Type B pancreatic cell (in vitro differentiated cells): ENCODE measurements at regions not wholly inside any gene's neighbourhood (a gene's known extent, or its start where the extent isn't known, plus 50 kb on each side); places are given as distances from the start of the nearest gene placed in this dataset.

Experiments
- DNase-seq: peaks from one replicate; pipeline ENCODE4 v3.0.0; 2021; ENCODE audit warnings: mixed read lengths; ENCODE audit not compliant: unreplicated experiment; ENCODE audit errors: extremely low spot score
- H3K27ac Mint-ChIP-seq: 2 replicates; pipeline ENCODE4 v1.8.0; 2021; ENCODE audit warnings: mild to moderate bottlenecking, mixed read lengths
- H3K27me3 Mint-ChIP-seq: 2 replicates; pipeline ENCODE4 v1.8.0; 2021; ENCODE audit warnings: mixed read lengths
- H3K36me3 Mint-ChIP-seq: 2 replicates; pipeline ENCODE4 v1.8.0; 2021; ENCODE audit warnings: mixed read lengths
- H3K4me1 Mint-ChIP-seq: one replicate; pipeline ENCODE4 v1.8.0; 2021; ENCODE audit warnings: mixed read lengths; ENCODE audit not compliant: unreplicated experiment
- H3K4me3 Mint-ChIP-seq: 2 replicates; pipeline ENCODE4 v1.8.0; 2021; ENCODE audit warnings: mild to moderate bottlenecking, mixed read lengths
- H3K9me3 Mint-ChIP-seq: 2 replicates; pipeline ENCODE4 v1.8.0; 2021; ENCODE audit warnings: mixed read lengths
- TF ChIP-seq, protein P1 (sequence below): fragments of 200-600 bp; sonication (generic); conservative IDR thresholded peaks from 2 replicates; pipeline ENCODE4 v1.5.0; 2021; ENCODE audit warnings: antibody characterized with exemption, mild to moderate bottlenecking

DNA sequence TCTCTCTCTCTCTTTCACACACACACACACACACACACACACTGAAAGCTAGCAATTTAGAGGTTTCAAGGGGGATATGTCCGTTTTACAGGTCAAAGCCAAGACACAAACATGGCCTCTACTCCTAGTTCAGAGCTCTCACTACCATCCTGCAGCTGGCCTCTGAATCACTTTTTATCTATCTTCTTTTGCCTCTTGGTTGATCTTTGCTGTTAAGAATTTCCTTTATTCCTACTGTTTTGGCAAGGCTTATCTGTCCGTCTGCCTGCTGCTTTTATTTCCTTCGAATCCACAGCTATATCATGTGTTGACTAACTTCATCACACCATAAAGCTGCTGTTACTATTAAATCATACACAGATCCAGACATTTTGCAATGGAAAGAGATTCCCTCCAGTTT lies 543.0 kb downstream of the PLCL1 start:
- Mint-ChIP-seq H3K4me3 (no peak overlapping the region), H3K27me3 (peaks cover 7% of the 10 kb centered on the region), H3K36me3 (no peaks in the 10 kb centered on the region), H3K27ac (no peak overlapping the region), H3K9me3 (no peaks in the 10 kb centered on the region), H3K4me1 (no peaks in the 10 kb centered on the region)
- no peak for DNase-seq
- TF ChIP-seq, protein P1, sequence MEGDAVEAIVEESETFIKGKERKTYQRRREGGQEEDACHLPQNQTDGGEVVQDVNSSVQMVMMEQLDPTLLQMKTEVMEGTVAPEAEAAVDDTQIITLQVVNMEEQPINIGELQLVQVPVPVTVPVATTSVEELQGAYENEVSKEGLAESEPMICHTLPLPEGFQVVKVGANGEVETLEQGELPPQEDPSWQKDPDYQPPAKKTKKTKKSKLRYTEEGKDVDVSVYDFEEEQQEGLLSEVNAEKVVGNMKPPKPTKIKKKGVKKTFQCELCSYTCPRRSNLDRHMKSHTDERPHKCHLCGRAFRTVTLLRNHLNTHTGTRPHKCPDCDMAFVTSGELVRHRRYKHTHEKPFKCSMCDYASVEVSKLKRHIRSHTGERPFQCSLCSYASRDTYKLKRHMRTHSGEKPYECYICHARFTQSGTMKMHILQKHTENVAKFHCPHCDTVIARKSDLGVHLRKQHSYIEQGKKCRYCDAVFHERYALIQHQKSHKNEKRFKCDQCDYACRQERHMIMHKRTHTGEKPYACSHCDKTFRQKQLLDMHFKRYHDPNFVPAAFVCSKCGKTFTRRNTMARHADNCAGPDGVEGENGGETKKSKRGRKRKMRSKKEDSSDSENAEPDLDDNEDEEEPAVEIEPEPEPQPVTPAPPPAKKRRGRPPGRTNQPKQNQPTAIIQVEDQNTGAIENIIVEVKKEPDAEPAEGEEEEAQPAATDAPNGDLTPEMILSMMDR = no peak

DNA sequence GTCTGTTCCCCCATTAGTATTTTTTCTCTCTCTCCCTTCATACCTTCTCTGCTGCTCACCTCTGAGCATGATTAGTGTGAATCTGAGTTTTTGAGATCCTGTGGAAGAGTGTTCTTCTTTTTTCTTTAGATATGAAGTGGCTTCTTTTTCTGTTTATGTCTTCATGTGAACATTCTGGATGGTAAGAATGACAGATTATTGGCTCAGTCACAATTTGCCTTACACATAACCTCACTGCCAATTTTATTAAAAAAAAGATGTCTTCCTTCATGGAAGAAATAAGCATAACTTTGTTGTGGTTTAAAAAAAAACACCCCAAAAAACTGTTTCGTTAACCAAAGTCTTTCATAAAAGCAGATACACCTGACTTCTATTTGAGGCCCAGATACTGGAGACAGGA lies 539.1 kb downstream of the PLCL1 start:
- Mint-ChIP-seq H3K27me3 (peaks cover 3% of the 10 kb centered on the region), H3K4me1 (no peaks in the 10 kb centered on the region), H3K9me3 (no peaks in the 10 kb centered on the region), H3K27ac (no peak overlapping the region), H3K36me3 (no peaks in the 10 kb centered on the region), H3K4me3 (no peak overlapping the region)
- no peak for DNase-seq
- TF ChIP-seq, protein P1 = no peak

DNA sequence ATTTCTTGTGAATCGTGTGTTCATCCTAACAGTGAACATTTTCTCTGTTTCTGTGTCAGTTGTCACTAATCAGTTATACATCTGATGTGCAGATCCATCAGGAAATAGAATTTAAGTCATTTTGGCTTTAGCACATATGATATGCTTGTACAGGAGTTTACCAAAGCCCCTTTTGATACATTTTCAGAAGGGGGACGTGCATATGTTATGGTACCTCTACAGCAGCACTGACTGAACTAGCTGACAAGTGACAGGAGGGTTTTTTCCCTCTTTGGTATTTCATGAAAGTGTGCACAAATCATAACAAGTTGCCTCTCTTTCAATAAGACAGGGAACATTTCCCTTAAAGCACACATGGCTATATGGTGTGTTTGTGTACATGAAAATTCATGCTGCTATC lies 536.5 kb downstream of the PLCL1 start:
- Mint-ChIP-seq H3K4me1 (no peaks in the 10 kb centered on the region), H3K4me3 (no peak overlapping the region), H3K27ac (no peak overlapping the region), H3K9me3 (no peaks in the 10 kb centered on the region), H3K36me3 (no peaks in the 10 kb centered on the region), H3K27me3 (peaks cover 6% of the 10 kb centered on the region)
- DNase-seq = no peak
- TF ChIP-seq, protein P1 = no peak

DNA sequence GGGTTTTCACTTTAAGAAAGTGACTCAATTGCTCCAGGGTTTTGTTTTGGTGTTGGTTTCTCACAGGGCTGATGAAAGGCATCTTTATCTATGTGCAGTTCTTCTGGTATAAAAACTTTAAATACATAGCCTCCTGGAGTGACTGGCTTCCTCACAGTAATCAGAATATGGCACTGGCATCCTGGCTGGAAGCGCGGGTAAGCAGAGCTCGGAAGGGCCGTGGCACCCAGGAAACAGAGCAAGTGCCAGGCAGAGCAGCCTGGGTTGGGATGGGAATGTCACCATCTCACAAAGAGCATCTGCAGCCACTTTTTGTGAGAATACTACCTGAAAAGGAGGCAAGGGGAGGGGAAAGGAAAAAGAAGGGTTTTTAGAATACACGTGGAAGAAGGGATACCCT lies 534.7 kb downstream of the PLCL1 start:
- TF ChIP-seq, protein P1 = no peak
- no peaks in the 10 kb centered on the region for H3K4me1 Mint-ChIP-seq
- no peak overlapping the region for H3K27ac Mint-ChIP-seq
- H3K27me3 Mint-ChIP-seq = peaks cover 6% of the 10 kb centered on the region
- no peaks in the 10 kb centered on the region for H3K36me3 Mint-ChIP-seq
- no peaks in the 10 kb centered on the region for H3K9me3 Mint-ChIP-seq
- no peak for DNase-seq
- H3K4me3 Mint-ChIP-seq = no peak overlapping the region

DNA sequence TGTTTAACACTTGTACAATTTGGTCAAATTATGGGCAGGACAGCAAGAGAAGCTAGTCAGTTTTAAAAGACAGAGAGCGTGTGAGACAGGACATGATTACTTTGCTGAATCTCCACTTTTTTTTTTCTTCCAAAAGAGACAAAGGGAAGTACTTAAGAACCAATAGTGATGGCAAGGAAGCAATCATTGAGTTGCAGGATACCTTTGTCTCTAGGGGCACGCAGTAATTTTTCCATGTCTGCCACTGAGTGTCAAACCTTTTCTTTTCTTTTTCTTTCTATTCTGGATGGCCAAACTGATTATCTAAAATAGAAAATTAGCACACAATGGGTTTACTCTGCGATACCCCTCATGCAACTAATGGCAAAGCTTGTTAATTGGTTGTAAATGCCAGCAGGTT lies 533.0 kb downstream of the PLCL1 start:
- Mint-ChIP-seq H3K27me3 (peaks cover 12% of the 10 kb centered on the region), H3K27ac (no peak overlapping the region), H3K36me3 (no peaks in the 10 kb centered on the region), H3K4me3 (no peak overlapping the region), H3K9me3 (no peaks in the 10 kb centered on the region), H3K4me1 (no peaks in the 10 kb centered on the region)
- DNase-seq = no peak
- TF ChIP-seq, protein P1 = no peak

DNA sequence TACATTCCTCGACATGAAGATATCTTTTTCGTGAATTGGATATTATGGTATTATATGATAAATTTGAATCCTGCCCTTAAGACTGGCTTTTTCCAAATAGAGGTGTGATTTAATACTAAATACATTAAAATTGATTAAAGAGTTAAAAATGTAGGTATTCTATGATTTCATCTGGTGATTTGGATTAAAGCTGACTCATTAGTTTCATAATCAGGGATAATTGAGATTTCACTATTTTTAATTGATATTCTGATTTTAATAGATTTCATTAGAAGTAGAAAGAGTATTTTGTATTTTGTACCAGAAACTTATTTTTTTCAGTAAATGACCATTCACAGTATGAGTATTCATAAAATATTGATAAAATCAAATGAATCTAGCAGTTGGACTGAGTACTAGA lies 524.1 kb downstream of the PLCL1 start:
- Mint-ChIP-seq H3K4me3 (no peak overlapping the region), H3K36me3 (no peaks in the 10 kb centered on the region), H3K4me1 (no peaks in the 10 kb centered on the region), H3K27ac (no peak overlapping the region), H3K9me3 (no peaks in the 10 kb centered on the region), H3K27me3 (peaks cover 9% of the 10 kb centered on the region)
- DNase-seq = no peak
- TF ChIP-seq, protein P1 = no peak
